SHP77 (cell line): ENCODE measurements at regions not wholly inside any gene's neighbourhood (a gene's known extent, or its start where the extent isn't known, plus 50 kb on each side); places are given as distances from the start of the nearest gene placed in this dataset.
"Not testable (repeated sequence)": the region's sequence is repeated elsewhere in the genome, so short reads cannot be mapped to it uniquely, and the experiment has no call there.

Experiments used
- DNase-seq, 2 experiments: peaks; one replicate each; lab custom pipeline; 2025; lab: John Stamatoyannopoulos, UW

DNA sequence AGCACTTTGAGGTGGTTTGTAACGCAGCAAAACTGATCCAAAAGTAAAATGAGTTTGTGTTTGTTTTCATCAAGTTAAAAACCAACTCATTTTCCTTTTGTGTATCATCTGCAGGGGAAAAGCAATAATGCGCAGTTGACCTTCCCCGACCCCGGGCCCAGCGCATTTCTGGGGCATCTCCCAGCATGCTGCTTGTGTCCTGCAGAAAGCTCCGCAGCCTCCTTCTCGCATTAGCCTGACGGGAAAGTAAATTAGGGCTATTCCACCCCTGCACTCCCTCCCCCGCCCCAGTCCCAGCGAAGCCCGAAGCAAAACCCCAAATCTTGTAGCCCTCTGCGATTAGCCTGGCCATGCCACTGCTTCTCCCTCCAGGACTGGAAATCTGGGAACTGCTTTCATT, 82.0 kb upstream of the PPM1B start:
- no peak for DNase-seq

DNA sequence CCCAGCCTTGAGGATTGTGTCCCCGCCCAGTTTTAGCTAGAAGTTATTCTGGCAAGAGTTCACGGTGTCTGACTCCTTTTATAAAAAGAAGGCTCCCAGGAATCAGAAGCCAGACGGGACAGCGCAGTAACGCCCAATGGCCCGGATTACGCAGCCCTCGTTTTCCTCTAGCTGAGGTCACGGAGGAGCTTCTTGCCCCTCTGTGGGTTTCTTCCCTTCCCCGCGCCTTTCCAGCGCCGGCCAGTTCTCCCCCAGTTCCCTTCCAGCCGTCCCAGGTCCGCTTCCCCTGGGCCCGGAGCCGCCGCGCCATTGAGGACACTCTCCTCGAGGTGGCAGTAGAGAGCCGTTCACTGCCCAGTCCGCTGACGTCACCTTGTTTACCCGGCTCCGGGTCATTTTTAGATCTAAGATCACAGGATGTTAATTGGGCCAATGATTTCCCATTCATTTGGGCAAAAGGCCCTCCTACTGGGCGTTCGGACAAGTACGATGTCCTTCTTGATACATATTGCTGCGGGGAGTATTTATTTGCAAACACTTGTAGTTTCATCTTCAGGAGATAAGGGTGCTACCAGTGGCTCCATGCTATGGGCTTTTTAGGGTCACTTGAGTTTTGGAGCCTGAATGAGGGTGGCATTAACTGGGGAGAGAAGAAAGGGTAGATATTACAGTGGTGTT, 81.5 kb upstream of the PPM1B start:
- peak; percentile 39 to 62 for DNase-seq

DNA sequence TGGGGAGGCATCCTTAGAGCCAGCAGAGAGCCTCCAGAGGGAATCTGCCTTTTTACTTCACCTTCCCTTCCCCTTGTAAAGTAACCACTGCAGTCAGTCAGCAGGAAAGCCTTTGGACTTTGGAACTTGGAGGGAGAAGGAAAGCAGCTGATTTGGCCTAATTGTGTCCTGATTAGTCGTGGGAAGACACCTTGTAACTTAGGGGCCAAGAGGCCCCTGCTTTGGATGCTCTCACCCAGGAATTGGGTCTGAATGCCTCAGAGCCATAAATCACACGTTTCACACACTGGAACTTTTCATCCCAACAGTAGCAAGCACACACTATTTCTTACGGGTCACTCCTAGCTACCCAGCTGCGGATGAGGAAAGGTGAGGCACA, 81.0 kb upstream of the PPM1B start:
- DNase-seq = no peak

DNA sequence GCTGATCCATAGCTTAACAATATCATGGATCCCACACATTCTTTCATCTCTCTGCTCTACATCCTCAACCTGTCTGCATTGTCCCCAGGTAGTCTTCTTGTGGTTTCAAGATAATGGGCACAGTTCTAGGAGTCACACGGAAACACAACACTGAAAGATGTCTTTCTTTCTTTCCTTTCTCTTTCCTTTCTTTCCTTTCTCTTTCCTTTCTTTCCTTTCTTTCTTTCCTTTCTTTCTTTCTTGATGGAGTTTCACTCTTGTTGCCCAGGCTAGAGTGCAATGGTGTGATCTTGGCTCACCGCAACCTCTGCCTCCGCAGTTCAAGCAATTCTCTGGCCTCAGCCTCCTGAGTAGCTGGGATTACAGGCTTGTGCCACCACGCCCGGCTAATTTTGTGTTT, 76.2 kb upstream of the PPM1B start:
- DNase-seq = not testable (repeated sequence)

DNA sequence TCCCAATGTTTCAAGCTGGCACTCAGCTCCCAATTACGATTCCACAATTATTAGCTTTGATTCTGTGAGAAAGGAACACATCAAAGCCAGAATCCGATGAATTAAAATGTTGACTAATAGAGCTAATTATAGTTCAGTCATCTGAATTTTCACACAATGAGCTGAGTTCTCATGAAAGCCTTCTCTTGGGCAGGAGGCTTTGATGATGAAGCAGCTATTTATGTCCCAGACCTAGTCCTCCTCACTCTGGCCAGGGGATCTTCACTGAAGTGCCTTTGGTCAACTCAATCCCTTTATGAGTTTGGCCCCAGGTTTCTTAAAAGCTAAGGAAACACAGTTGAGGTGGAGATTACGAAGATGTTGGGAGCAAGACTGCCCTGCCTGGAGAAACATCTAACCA, 74.7 kb upstream of the PPM1B start:
- no peak for DNase-seq

DNA sequence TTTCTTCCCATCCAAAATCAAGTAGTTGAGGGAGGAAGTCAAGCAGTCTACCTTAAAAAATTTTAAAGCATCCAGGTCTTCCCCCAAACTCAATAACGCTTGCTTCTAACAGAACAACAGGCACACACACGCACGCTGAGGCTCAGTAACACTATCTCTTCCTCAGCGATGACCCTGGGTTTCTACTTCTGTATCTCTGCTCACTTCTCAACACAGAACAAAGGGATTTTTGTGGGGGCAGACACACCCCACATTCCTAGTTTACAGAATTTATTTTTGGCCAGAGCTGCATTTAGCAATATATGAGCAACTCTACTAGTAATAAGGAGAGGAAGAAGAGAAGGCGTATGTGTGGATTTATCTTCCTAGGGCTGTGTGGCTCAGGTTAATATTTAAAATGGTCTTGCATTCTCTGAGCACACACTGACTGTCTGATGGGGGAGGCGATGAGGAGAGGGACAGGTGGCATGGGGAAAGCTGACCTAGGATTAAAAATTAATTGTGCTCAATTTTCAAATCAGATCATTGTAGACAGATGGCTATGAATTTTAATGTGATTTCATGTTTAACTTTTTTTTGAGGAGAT, 71.3 kb upstream of the PPM1B start:
- no peak for DNase-seq

DNA sequence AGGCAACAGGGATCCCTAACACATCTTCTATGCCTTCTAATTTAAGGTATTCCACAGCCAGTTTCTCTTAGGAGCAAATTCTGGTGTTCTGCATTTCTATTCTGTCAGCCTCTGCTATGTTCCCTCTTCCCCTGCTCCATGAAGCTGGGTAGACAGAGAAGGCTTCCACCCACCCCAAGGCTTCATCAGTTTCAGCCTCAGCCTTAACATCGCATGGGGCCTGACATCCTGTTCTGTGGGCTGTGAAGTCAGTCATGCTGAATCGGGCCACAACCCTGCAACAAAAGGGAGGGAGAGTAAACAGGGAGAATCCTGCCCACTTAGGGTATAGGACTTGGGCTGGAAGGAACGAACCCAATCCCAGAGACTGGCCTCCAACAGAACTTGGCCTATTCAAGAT, 70.6 kb upstream of the PPM1B start:
- DNase-seq = no peak

DNA sequence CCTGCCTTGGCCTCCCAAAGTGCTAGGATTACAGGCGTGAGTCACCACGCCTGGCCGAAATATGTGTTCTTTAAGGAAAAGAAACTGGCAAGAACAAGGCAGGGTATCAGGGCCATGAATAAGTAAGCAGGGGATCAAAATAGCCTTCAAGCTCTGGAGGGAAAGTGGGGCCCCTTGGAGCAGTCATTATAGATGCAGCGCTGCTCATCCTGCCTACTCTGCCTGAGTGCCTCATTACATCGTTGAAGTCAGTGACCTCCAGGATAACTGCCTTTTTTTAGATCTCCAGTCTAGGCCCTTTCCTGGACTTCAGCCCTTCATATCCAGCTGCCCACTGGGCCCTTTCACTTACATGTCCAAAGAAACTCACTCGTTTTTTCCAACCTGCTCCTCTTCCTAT, 69.8 kb upstream of the PPM1B start:
- no peak for DNase-seq

DNA sequence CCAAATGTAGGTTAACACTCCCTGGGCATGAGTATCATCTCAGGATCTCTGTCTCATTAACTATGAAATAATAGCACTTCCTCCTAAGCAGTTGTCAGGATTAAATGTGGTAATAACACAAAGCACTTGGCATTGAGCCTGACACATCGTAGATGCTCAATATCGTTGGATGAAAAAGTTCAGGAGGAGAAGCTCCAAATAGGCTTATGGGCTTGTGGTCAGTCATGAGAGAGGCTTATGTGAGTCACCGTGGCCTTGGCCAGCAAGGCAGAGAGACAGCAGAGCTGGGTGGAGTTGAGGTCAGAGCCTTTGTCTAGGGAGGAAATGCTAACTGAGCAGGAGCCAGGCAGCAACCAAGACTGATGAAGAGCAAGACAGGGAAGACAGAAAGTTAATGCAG, 68.3 kb upstream of the PPM1B start:
- DNase-seq = no peak

DNA sequence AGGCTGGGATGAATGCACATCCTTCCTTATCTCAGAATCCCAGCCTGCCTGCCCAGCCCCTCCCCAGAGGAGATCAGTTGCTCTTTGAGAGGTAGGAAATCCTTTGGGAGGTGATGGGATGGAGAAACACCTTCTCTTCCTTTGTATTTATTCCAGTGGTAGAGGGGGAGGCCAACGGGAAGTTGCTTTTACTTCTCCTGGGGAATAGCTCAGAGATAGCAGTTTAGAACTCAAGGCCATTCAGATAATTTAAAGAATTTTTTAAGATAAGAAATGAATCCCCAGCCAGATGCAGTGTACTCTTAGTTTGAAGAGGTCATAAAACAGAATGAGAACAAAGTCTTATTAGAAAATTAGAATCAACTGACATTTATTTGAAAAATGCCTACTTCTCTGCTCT, 67.4 kb upstream of the PPM1B start:
- no peak for DNase-seq

DNA sequence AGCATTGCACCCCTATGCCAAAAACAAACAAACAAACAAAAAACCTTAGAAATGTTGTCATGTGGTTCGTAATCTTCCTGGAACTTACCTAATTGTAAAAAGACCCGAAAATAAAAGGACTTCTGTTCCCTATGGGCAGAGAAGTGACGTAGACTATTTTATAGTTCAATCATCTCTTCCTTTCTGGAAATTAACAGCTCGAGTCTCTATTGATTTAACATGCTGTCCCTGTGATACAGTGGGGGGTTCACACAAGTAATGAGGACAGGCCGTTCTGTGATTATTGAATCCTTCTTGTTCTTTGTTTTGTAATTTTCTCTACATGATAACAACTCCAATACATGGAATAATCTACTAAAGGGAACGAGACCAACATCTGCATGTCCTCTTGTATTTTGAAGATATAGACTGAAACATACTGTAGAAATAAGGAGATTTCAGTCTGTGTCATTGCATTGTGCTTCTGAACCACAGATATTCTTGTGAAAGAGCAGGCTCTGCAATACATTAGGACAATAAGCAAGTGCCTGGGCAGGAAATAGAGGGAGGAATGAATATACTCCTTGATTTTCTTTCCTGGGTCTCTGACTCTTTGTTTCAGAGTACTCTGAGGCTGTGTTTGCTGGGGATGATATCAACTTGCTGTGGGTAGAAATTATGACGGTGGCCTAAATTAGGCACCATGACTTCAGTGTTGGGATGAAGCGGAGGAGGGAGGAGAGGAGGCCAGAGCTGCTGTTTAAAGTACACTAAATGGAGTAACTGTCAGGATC, 65.7 kb upstream of the PPM1B start:
- no peak for DNase-seq

DNA sequence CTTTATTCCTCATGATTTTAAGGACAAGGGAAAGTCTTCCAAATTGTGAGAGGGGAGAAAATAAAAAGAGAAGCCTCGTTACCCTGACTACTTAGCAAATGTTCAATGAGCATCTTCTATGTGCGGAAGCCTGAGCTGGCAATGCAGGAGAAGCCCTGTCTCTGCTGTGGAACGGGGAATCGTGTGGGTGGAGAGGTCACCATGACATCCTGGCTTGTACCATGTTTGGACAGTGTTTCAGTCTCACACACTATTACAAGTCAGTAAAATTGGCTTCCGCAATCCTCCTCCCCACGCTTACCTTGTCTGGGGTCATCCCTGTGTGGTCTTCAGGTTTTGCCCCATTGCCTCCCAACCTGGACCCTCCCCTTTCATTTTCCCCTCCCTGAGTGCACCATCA, 65.0 kb upstream of the PPM1B start:
- no peak for DNase-seq

DNA sequence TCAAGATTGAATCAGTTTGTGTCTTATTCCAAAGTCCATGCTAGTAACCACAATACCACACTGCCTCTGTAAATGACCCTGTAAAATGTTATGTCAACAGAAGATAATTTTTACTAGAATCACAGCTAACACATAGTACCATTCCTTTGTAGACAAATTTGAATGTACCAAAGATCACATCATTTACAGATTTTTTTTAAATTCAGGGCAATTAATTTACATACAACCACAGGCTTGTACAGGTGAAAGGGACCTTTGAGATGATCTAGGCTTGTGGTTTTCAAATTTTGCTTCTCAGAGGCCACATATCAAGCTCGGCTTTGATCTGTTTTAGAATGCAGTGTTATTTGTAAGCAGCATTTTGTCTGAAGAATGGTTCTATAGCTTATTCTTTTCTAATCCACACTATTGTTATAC, 63.8 kb upstream of the PPM1B start:
- no peak for DNase-seq

DNA sequence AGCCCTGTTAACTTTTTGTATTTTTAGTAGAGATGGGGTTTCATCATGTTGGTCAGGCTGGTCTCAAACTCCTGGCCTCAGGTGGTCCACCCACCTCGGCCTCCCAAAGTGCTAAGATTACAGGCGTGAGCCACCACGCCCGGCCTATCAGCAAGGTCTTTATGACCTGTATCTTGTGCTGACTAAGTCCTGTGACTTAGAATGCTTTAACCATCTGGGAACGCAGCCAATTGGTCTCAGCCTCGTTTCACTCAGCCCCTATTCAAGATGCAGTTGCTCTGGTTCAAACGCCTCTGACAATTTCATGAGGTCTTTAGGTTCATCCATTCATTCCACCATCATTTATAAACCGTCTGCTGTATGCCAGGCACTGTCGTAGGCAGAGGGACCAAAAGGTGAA, 62.2 kb upstream of the PPM1B start:
- DNase-seq = not testable (repeated sequence)

DNA sequence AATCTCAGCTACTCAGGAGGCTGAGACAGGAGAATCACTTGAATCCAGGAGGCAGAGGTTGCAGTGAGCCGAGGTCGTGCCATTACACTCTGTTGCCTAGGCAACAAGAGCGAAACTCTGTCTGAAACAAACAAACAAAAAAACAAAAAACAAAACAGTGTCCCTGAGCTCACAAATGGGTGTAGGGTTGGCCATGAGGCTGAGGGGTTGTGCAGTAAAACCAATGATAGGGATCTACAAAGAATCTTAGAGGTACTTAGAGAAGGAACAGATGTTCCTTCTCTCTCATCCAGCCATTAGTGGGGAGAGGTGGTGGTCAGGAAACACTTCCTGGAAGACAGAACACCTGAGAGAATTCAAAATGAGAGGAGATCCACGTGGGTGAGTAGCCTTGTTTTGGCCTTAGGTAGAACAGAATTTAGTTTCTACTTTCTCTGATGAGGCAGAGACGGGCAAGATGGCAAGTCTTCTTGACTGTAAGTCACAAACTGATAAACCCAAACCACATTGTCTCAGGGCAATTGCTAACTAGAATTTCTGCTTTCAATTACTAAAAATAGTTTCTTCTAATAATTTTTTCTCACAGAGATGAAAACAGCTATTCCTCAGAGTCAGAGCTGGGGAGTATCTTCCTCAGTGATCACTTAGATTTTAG, 61.5 kb upstream of the PPM1B start:
- no peak for DNase-seq

DNA sequence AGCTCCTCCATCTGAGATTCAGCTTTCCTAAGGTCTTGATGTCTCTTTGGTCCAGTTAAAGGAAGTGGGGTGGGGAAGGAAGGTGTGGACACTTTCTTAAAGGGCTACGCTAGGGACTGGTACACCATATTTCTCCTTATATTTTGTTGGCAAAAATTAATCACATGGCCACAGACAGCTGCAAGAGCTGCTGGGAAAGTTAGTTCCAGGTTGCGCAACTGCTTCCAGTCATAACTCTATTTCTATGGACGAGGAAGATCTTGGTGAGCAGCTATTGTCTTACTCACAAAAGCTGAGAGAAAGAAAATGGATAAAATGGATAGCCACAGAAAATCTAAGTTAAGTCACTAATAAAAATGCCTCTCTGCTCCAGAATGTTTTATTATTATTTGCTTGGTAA, 60.7 kb upstream of the PPM1B start:
- DNase-seq = no peak

DNA sequence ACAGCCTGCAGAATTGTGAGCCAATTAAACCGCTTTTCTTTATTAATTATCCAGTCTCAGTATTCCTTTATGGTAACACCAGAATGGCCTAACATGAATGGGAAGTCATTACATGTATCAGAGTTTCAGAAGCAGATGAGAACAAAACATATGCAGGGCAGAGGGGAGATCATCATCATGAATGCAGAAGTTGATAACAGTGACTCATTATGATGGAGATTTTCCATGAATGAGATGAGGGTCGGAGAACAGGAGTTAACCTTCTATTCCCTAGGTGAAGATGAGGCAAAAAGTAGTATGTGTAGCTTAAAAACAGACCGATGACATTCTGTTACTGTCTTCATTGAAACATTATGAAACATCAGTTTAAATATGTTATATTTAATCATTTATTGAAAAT, 59.5 kb upstream of the PPM1B start:
- no peak for DNase-seq

DNA sequence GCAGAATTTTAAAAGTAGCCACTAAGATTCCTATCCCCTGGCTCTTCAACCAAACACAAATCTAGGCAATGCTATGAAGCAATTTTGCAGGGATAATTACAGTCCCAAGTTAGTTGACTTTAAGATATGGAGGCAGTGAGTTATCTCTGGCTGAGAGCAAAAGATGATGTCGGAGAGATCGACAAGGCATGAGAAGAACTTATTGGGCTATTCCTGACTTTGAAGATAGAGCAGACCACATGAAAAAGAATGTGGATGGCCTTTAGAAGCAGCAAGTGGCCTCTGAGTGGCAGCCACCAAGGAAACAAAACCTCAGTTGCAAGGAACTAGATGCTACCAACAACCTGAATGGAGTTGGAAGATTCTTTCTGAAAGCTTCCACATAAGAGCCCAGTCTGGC, 58.2 kb upstream of the PPM1B start:
- DNase-seq = no peak

DNA sequence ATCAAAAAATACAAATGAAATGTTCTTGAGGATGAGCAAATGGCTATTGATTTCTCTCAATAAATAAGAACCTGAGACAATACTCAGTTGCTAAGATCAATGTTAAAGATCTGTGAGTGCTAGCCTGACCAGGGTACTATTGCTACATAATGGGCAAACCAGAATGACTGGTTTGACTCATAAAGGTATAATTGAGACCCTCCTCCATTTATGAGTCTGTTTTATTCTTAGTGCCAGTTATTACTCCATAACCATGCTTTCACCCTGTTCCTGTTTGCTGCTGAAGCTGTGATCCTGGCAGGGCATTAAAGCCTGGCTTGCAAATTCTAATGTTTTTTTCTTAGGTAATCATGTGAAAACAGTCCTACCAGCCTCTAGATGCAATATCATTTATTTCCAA, 56.6 kb upstream of the PPM1B start:
- DNase-seq = no peak

DNA sequence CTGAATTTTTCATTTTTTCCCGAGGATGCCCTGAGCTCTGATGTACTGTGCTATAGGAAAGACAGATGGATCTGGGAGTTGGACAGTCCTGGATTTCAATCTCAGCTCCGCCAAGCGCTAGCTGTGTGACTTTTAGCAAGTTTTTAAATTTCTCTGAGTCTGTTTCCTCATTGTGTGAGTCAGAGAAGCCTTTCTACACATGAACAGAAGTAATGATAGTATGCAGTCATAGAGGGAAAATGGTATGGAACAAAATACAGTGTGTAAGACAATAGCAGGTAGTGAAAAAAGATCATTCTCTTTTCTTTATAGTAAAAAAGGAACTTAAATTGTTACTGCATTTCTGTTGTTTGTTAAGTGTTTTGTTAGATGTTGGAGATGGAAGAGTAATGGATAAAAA, 52.4 kb upstream of the PPM1B start:
- DNase-seq = no peak

DNA sequence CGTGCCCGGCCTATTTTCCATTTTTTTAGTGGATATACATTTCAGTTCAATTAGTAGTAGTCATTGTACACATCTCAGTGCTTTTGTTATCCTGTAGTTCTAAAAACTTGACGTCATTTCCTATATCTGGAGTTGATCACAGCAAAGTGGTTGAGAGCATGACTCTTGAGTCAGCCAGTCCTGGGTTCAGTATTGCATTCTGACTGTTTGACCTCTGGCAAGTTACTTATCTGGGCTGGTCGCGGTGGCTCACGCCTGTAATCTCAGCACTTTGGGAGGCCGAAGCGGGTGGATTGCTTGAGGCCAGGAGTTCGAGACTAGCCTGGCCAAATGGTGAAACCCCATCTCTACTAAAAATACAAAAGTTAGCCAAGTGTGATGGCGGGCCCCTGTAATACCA, 50.4 kb upstream of the PPM1B start:
- no peak for DNase-seq
